ENCODE measurements at regions not wholly inside any gene's neighbourhood (a gene's known extent, or its start where the extent isn't known, plus 50 kb on each side); places are given as distances from the start of the nearest gene placed in this dataset.
A peak's percentile ranks its signal among the peaks of the same experiment; 100 is the strongest.
"Not testable (repeated sequence)": the region's sequence is repeated elsewhere in the genome, so short reads cannot be mapped to it uniquely, and the experiment has no call there.

- Histone ChIP-seq H3K27me3 (ENCODE audit: control insufficient read depth, insufficient read depth, low read length) (no peaks in the 10 kb centered on the region), H3K36me3 (ENCODE audit: control insufficient read depth, insufficient read depth, low read length) (no peaks in the 10 kb centered on the region), H3K4me1 (ENCODE audit: control insufficient read depth, insufficient read depth, low read length) (peaks cover 13% of the 10 kb centered on the region), H3K9me3 (ENCODE audit: control insufficient read depth, insufficient read depth, low read length) (no peaks in the 10 kb centered on the region), H3K4me3 (ENCODE audit: low read depth, low read length) (peak overlapping the region; percentile 10), H3K27ac (ENCODE audit: low read depth, low read length) (no peak overlapping the region)
- 28% methylated on average over 6 of the region's 12 CpGs for WGBS (ENCODE audit: insufficient coverage)
- peak in 4 of 6 donors; percentile 47 to 90 (median 70) for DNase-seq (ENCODE audit: low read depth in 4 of 6, low spot score in 6 of 6)
Measured at GRCh38 chr15:23857028-23857641, 170.0 kb upstream of the NDN start.

GRCh38 chr15:23859008-23859407 lies 171.9 kb upstream of the NDN start:
- no peaks in the 10 kb centered on the region for H3K9me3 ChIP-seq (ENCODE audit: control insufficient read depth, insufficient read depth, low read length)
- no peak for DNase-seq (ENCODE audit: low read depth in 4 of 6, low spot score in 6 of 6)
- H3K27ac ChIP-seq (ENCODE audit: low read depth, low read length): no peak overlapping the region
- no peaks in the 10 kb centered on the region for H3K36me3 ChIP-seq (ENCODE audit: control insufficient read depth, insufficient read depth, low read length)
- no peak overlapping the region for H3K4me3 ChIP-seq (ENCODE audit: low read depth, low read length)
- H3K4me1 ChIP-seq (ENCODE audit: control insufficient read depth, insufficient read depth, low read length): peaks cover 13% of the 10 kb centered on the region
- WGBS (ENCODE audit: insufficient coverage): 58% methylated on average over 2 of the region's 5 CpGs
- no peaks in the 10 kb centered on the region for H3K27me3 ChIP-seq (ENCODE audit: control insufficient read depth, insufficient read depth, low read length)

GRCh38 chr15:23860290-23861245 lies 173.5 kb upstream of the NDN start:
- Histone ChIP-seq H3K4me3 (ENCODE audit: low read depth, low read length) (no peak overlapping the region), H3K9me3 (ENCODE audit: control insufficient read depth, insufficient read depth, low read length) (no peaks in the 10 kb centered on the region), H3K4me1 (ENCODE audit: control insufficient read depth, insufficient read depth, low read length) (peaks cover 13% of the 10 kb centered on the region), H3K36me3 (ENCODE audit: control insufficient read depth, insufficient read depth, low read length) (no peaks in the 10 kb centered on the region), H3K27me3 (ENCODE audit: control insufficient read depth, insufficient read depth, low read length) (no peaks in the 10 kb centered on the region), H3K27ac (ENCODE audit: low read depth, low read length) (no peak overlapping the region)
- DNase-seq (ENCODE audit: low read depth in 4 of 6, low spot score in 6 of 6): peak in 5 of 6 donors; percentile 48 to 98 (median 79)
- 42% methylated on average over 23 of the region's 31 CpGs for WGBS (ENCODE audit: insufficient coverage)

- no peaks in the 10 kb centered on the region for H3K36me3 ChIP-seq (ENCODE audit: control insufficient read depth, insufficient read depth, low read length)
- peak in 2 of 6 donors; percentile 68 to 75 for DNase-seq (ENCODE audit: low read depth in 4 of 6, low spot score in 6 of 6)
Measured at GRCh38 chr15:23866832-23867231, 179.7 kb upstream of the NDN start.

GRCh38 chr15:23869396-23869795 lies 182.3 kb upstream of the NDN start:
- DNase-seq (ENCODE audit: low read depth in 4 of 6, low spot score in 6 of 6): peak in 2 of 6 donors; percentile 65 to 71

More at GRCh38 chr15:23866832-23867231, 179.7 kb upstream of the NDN start:
- no CpG with 5 or more reads among the region's 6 CpGs for WGBS (ENCODE audit: insufficient coverage)
- Histone ChIP-seq H3K9me3 (ENCODE audit: control insufficient read depth, insufficient read depth, low read length) (no peaks in the 10 kb centered on the region), H3K27ac (ENCODE audit: low read depth, low read length) (no peak overlapping the region), H3K4me1 (ENCODE audit: control insufficient read depth, insufficient read depth, low read length) (no peaks in the 10 kb centered on the region), H3K27me3 (ENCODE audit: control insufficient read depth, insufficient read depth, low read length) (no peaks in the 10 kb centered on the region), H3K4me3 (ENCODE audit: low read depth, low read length) (no peak overlapping the region)

GRCh38 chr15:23873613-23874012 lies 186.5 kb upstream of the NDN start:
- H3K27ac ChIP-seq (ENCODE audit: low read depth, low read length); H3K36me3 ChIP-seq (ENCODE audit: control insufficient read depth, insufficient read depth, low read length): not testable (repeated sequence)
- WGBS (ENCODE audit: insufficient coverage): 80% methylated on average over 8 of the region's 8 CpGs

More at GRCh38 chr15:23869396-23869795, 182.3 kb upstream of the NDN start:
- no peak overlapping the region for H3K27ac ChIP-seq (ENCODE audit: low read depth, low read length)
- no peaks in the 10 kb centered on the region for H3K9me3 ChIP-seq (ENCODE audit: control insufficient read depth, insufficient read depth, low read length)
- WGBS (ENCODE audit: insufficient coverage): 27% methylated on average over 23 of the region's 24 CpGs
- H3K27me3 ChIP-seq (ENCODE audit: control insufficient read depth, insufficient read depth, low read length): no peaks in the 10 kb centered on the region
- no peaks in the 10 kb centered on the region for H3K4me1 ChIP-seq (ENCODE audit: control insufficient read depth, insufficient read depth, low read length)
- H3K4me3 ChIP-seq (ENCODE audit: low read depth, low read length): peak overlapping the region; percentile 28
- no peaks in the 10 kb centered on the region for H3K36me3 ChIP-seq (ENCODE audit: control insufficient read depth, insufficient read depth, low read length)

GRCh38 chr15:23877502-23878412 lies 190.7 kb upstream of the NDN start:
- Histone ChIP-seq H3K36me3 (ENCODE audit: control insufficient read depth, insufficient read depth, low read length) (no peaks in the 10 kb centered on the region), H3K4me3 (ENCODE audit: low read depth, low read length) (peak overlapping the region; percentile 6), H3K9me3 (ENCODE audit: control insufficient read depth, insufficient read depth, low read length) (no peaks in the 10 kb centered on the region), H3K27ac (ENCODE audit: low read depth, low read length) (no peak overlapping the region), H3K27me3 (ENCODE audit: control insufficient read depth, insufficient read depth, low read length) (no peaks in the 10 kb centered on the region), H3K4me1 (ENCODE audit: control insufficient read depth, insufficient read depth, low read length) (no peaks in the 10 kb centered on the region)
- 24% methylated on average over 33 of the region's 36 CpGs for WGBS (ENCODE audit: insufficient coverage)
- peak in 3 of 6 donors; percentile 47 to 90 (median 73) for DNase-seq (ENCODE audit: low read depth in 4 of 6, low spot score in 6 of 6)

More at GRCh38 chr15:23873613-23874012, 186.5 kb upstream of the NDN start:
- not testable (repeated sequence) for H3K4me3 ChIP-seq (ENCODE audit: low read depth, low read length); H3K4me1 ChIP-seq (ENCODE audit: control insufficient read depth, insufficient read depth, low read length); H3K9me3 ChIP-seq (ENCODE audit: control insufficient read depth, insufficient read depth, low read length); DNase-seq (ENCODE audit: low read depth in 4 of 6, low spot score in 6 of 6); H3K27me3 ChIP-seq (ENCODE audit: control insufficient read depth, insufficient read depth, low read length)

- no peaks in the 10 kb centered on the region for H3K9me3 ChIP-seq (ENCODE audit: control insufficient read depth, insufficient read depth, low read length)
- no peaks in the 10 kb centered on the region for H3K4me1 ChIP-seq (ENCODE audit: control insufficient read depth, insufficient read depth, low read length)
- H3K4me3 ChIP-seq (ENCODE audit: low read depth, low read length): no peak overlapping the region
- no peaks in the 10 kb centered on the region for H3K36me3 ChIP-seq (ENCODE audit: control insufficient read depth, insufficient read depth, low read length)
- H3K27ac ChIP-seq (ENCODE audit: low read depth, low read length): no peak overlapping the region
- 79% methylated on average over 4 of the region's 9 CpGs for WGBS (ENCODE audit: insufficient coverage)
- no peak for DNase-seq (ENCODE audit: low read depth in 4 of 6, low spot score in 6 of 6)
- H3K27me3 ChIP-seq (ENCODE audit: control insufficient read depth, insufficient read depth, low read length): no peaks in the 10 kb centered on the region
Measured at GRCh38 chr15:23881291-23881690, 194.2 kb upstream of the NDN start.

GRCh38 chr15:23890218-23890617 lies 203.1 kb upstream of the NDN start:
- WGBS (ENCODE audit: insufficient coverage): no CpG with 5 or more reads among the region's 2 CpGs
- no peaks in the 10 kb centered on the region for H3K27me3 ChIP-seq (ENCODE audit: control insufficient read depth, insufficient read depth, low read length)
- H3K4me1 ChIP-seq (ENCODE audit: control insufficient read depth, insufficient read depth, low read length): no peaks in the 10 kb centered on the region

More at GRCh38 chr15:23890218-23890617, 203.1 kb upstream of the NDN start:
- Histone ChIP-seq H3K4me3 (ENCODE audit: low read depth, low read length) (no peak overlapping the region), H3K27ac (ENCODE audit: low read depth, low read length) (no peak overlapping the region), H3K36me3 (ENCODE audit: control insufficient read depth, insufficient read depth, low read length) (no peaks in the 10 kb centered on the region), H3K9me3 (ENCODE audit: control insufficient read depth, insufficient read depth, low read length) (peaks cover 2% of the 10 kb centered on the region)
- no peak for DNase-seq (ENCODE audit: low read depth in 4 of 6, low spot score in 6 of 6)

Measured in spinal cord (tissue), 9 donors.